HepG2 (cell line): ENCODE measurements at regions not wholly inside any gene's neighbourhood (a gene's known extent, or its start where the extent isn't known, plus 50 kb on each side); places are given as distances from the start of the nearest gene placed in this dataset.

ENCODE experiments used
- ATAC-seq: fragments of 200-7000 bp; cut with Tn5 transposase; 3 replicates; pipeline ENCODE4 v1.9.1; 2020; ENCODE audit warnings: mild to moderate bottlenecking, moderate library complexity
- BruUV-seq: library from RNA; stranded (reverse); fragments of 400-500 nt; replicated peaks from 2 replicates; lab custom pipeline; 2021; lab: Mats Ljungman, UMichigan
- CTCF ChIA-PET: fragments of 300-600 bp; formaldehyde crosslinking; extraction: SDS; loops from one replicate; lab custom pipeline; 2021; ENCODE audit warnings: low total read pairs, inconsistent platforms, low intra/inter-chr PET ratio; lab: Yijun Ruan, JAX
- POLR2A ChIA-PET: fragments of 350-600 bp; sonication (Branson Sonifier 250); formaldehyde crosslinking; loops from one replicate; lab custom pipeline; 2020; ENCODE audit warnings: antibody characterized with exemption, inconsistent platforms; lab: Yijun Ruan, JAX
- DNase-seq: peaks from one replicate; pipeline ENCODE4 v3.0.0-alpha.2; 2015; ENCODE audit warnings: low spot score
- FAIRE-seq: peaks from 3 replicates; lab custom pipeline; 2011; peaks lifted over from hg19 to GRCh38; lab: Jason Lieb, UNC
- H2AFZ ChIP-seq: one replicate; pipeline ENCODE4 v1.6.1; 2011; ENCODE audit warnings: low read length, inconsistent platforms
- H3K27ac ChIP-seq: fragments of 300-600 bp; 3 replicates; pipeline ENCODE4 v1.8.0; 2011; ENCODE audit warnings: mixed run types, mild to moderate bottlenecking, mixed read lengths, low read length, inconsistent platforms; ENCODE audit not compliant: insufficient read depth; ENCODE audit errors: extremely low read length
- H3K27me3 ChIP-seq, 2 experiments: fragments of 200-600 bp in 1 of 2; 2 replicates in 1 of 2; 3 replicates in 1 of 2; pipeline versions ENCODE4 v1.6.0 to v1.8.0; 2011; ENCODE audit warnings: low read length in 2 of 2, mild to moderate bottlenecking in 2 of 2, moderate library complexity in 2 of 2, inconsistent platforms in 1 of 2; ENCODE audit not compliant: insufficient read depth in 2 of 2, control insufficient read depth in 1 of 2
- H3K36me3 ChIP-seq, 2 experiments: fragments of 200-600 bp in 1 of 2; replicated peaks in 1 of 2; 2 replicates in 1 of 2; 3 replicates in 1 of 2; pipeline versions ENCODE4 v1.5.1 to v1.8.0; 2011; ENCODE audit warnings: low read length in 2 of 2, inconsistent platforms in 1 of 2; ENCODE audit not compliant: insufficient read depth in 2 of 2, control insufficient read depth in 1 of 2
- H3K4me1 ChIP-seq: 2 replicates; pipeline ENCODE4 v1.5.1; 2012; ENCODE audit warnings: low read length, inconsistent platforms; ENCODE audit not compliant: insufficient read depth
- H3K4me2 ChIP-seq: 2 replicates; pipeline ENCODE4 v1.6.0; 2011; ENCODE audit warnings: low read depth, low read length, inconsistent platforms
- H3K4me3 ChIP-seq, 3 experiments: fragments of 200-600 bp in 1 of 3; sonication (generic), shearing (Covaris generic) in 1 of 3; replicated peaks in 1 of 3; 2 replicates each; pipeline ENCODE4 v1.5.1; 2011 to 2016; ENCODE audit warnings: low read length in 3 of 3, inconsistent platforms in 2 of 3, low read depth in 2 of 3, mild to moderate bottlenecking in 2 of 3, control low read depth in 1 of 3, mixed read lengths in 1 of 3; ENCODE audit not compliant: insufficient read depth in 1 of 3
- H3K79me2 ChIP-seq: one replicate; pipeline ENCODE4 v1.6.1; 2011; ENCODE audit warnings: low read length, inconsistent platforms; ENCODE audit not compliant: insufficient read depth
- H3K9ac ChIP-seq: 2 replicates; pipeline ENCODE4 v1.6.0; 2011; ENCODE audit warnings: mild to moderate bottlenecking, low read depth, low read length, inconsistent platforms; ENCODE audit not compliant: insufficient read depth
- H3K9me3 ChIP-seq: 2 replicates; pipeline ENCODE4 v1.5.1; 2012; ENCODE audit warnings: mild to moderate bottlenecking, low read length
- H4K20me1 ChIP-seq: 2 replicates; pipeline ENCODE4 v1.6.0; 2011; ENCODE audit warnings: inconsistent platforms, mild to moderate bottlenecking, low read length, moderate library complexity; ENCODE audit not compliant: insufficient read depth
- EP300 ChIP-seq, 3 experiments: sonication (generic) in 1 of 3; formaldehyde crosslinking in 1 of 3; IDR thresholded peaks; 2 replicates each; pipeline versions ENCODE4 v1.5.1 to v1.6.1; 2011 to 2020; ENCODE audit warnings: low read depth in 2 of 3, low read length in 2 of 3, borderline replicate concordance in 1 of 3, improper control_type of control experiment in 1 of 3, mild to moderate bottlenecking in 1 of 3, missing genetic modification reagents in 1 of 3, moderate library complexity in 1 of 3
- ZNF101 ChIP-seq: sonication (generic); formaldehyde crosslinking; IDR thresholded peaks from 2 replicates; pipeline ENCODE4 v1.4.0; 2020; ENCODE audit warnings: mild to moderate bottlenecking, low read depth, missing genetic modification reagents, borderline replicate concordance
- ZNF850 ChIP-seq: sonication (generic); formaldehyde crosslinking; conservative IDR thresholded peaks from 2 replicates; pipeline ENCODE4 v1.9.0; 2021; ENCODE audit warnings: mild to moderate bottlenecking, missing genetic modification reagents
- WGBS: methylation state at CpG from one replicate; pipeline ENCODE4 v1.1.6; 2017; ENCODE audit warnings: low lambda C conversion rate; 5-methylcytosine and 5-hydroxymethylcytosine counted together
- in situ Hi-C: cut with HindIII; loops from 2 replicates; pipeline ENCODE4 v1.10.0; 2017; ENCODE audit warnings: low pct_unique_long_range_greater_than_20kb; ENCODE audit not compliant: extremely low pct_ligation_motif_present
- intact Hi-C: fragments of 100-400 bp; cut with micrococcal nuclease; formaldehyde crosslinking; loops from one replicate; pipeline ENCODE4 v1.10.0; 2022; ENCODE audit not compliant: unreplicated experiment
- TF ChIP-seq, protein P1 (sequence below): sonication (generic); formaldehyde crosslinking; IDR thresholded peaks from 2 replicates; pipeline ENCODE4 v1.4.0; 2020; ENCODE audit warnings: mild to moderate bottlenecking, missing genetic modification reagents, borderline replicate concordance

GRCh38 chr3:147513785-147514184 lies 104.6 kb downstream of the ZIC1 start (continued):
- TF ChIP-seq, protein P1, sequence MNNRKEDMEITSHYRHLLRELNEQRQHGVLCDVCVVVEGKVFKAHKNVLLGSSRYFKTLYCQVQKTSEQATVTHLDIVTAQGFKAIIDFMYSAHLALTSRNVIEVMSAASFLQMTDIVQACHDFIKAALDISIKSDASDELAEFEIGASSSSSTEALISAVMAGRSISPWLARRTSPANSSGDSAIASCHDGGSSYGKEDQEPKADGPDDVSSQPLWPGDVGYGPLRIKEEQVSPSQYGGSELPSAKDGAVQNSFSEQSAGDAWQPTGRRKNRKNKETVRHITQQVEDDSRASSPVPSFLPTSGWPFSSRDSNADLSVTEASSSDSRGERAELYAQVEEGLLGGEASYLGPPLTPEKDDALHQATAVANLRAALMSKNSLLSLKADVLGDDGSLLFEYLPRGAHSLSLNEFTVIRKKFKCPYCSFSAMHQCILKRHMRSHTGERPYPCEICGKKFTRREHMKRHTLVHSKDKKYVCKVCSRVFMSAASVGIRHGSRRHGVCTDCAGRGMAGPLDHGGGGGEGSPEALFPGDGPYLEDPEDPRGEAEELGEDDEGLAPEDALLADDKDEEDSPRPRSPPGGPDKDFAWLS (CRISPR knock-in tag): no peak

GRCh38 chr3:147514366-147515160 lies 105.4 kb downstream of the ZIC1 start:
- no peaks in the 10 kb centered on the region for H3K27me3 ChIP-seq
- 26% methylated on average over 8 of the region's 8 CpGs for WGBS
- no peak overlapping the region for H3K27ac ChIP-seq
- no TSS peak for BruUV-seq
- FAIRE-seq (no peak), DNase-seq (no peak), ATAC-seq (no peak)
- H2AFZ ChIP-seq: no peak overlapping the region
- ChIA-PET CTCF (no interaction called here), POLR2A (no interaction called here)
- in situ Hi-C loops (no loop called here), intact Hi-C loops (no loop called here)
- TF ChIP-seq ZNF850 (CRISPR knock-in tag) (no peak), EP300 (IDR thresholded peaks at IDR 0.05; ENCODE audit: low read depth in 2 of 2, low read length in 2 of 2) (no peak), EP300 (CRISPR knock-in tag; IDR thresholded peaks at IDR 0.05; ENCODE audit: borderline replicate concordance) (no peak), ZNF101 (no peak)
- no peaks in the 10 kb centered on the region for H4K20me1 ChIP-seq
- no peak overlapping the region for H3K4me2 ChIP-seq
- H3K4me3 ChIP-seq: no peak overlapping the region
- no peaks in the 10 kb centered on the region for H3K36me3 ChIP-seq
- no peaks in the 10 kb centered on the region for H3K79me2 ChIP-seq
- no peak overlapping the region for H3K9ac ChIP-seq
- H3K4me1 ChIP-seq: no peaks in the 10 kb centered on the region
- H3K9me3 ChIP-seq: no peaks in the 10 kb centered on the region
